GM12865 (cell line): ENCODE measurements at regions not wholly inside any gene's neighbourhood (a gene's known extent, or its start where the extent isn't known, plus 50 kb on each side); places are given as distances from the start of the nearest gene placed in this dataset.

Experiments
- DNase-seq: peaks from one replicate; pipeline ENCODE4 v3.0.0; 2010; ENCODE audit warnings: low read depth
- H3K4me3 ChIP-seq: 2 replicates; pipeline ENCODE4 v1.5.1; 2011; ENCODE audit warnings: mild to moderate bottlenecking, low read depth, low read length, control low read depth
- CTCF ChIP-seq: IDR thresholded peaks from 2 replicates; pipeline ENCODE4 v1.5.1; 2011; ENCODE audit warnings: low read length, control low read depth, low read depth, inconsistent platforms; ENCODE audit not compliant: insufficient read depth; ENCODE audit errors: missing control alignments

- no peak for TF ChIP-seq CTCF
- no peak for DNase-seq
- H3K4me3 ChIP-seq, result no peak overlapping the region
These were observed 612.7 kb downstream of the TBL1XR1 start for GRCh38 chr3:176584413-176585176.

GRCh38 chr3:176583956-176584355 lies 613.3 kb downstream of the TBL1XR1 start:
- H3K4me3 ChIP-seq, result no peak overlapping the region
- no peak for DNase-seq
- no peak for TF ChIP-seq CTCF

- H3K4me3 ChIP-seq, result no peak overlapping the region
- DNase-seq, result no peak
- no peak for TF ChIP-seq CTCF
These were observed 615.7 kb downstream of the TBL1XR1 start for GRCh38 chr3:176581589-176581988.

DNA sequence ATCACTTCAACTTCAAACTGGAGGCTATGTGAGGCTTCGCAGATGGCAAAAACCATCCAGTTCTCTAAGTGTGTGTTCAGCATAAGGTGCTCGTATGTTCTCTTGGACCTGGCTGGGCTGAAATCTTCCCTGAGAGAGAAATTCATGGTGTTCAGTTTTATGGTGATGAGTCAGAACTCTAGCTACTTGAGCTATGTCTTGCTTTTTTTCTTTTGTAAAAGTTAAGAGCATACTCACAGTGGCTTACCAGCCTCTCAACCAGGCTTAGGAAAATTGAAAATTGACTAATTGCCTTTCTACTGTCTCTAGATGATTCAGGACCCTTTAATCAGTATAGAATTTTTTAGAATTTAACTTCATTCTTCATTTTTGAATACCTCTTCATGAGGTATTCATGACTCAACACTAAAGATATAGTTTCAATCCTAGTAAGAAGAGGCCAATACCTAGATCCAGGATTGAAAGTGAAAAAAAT lies 617.5 kb downstream of the TBL1XR1 start:
- no peak overlapping the region for H3K4me3 ChIP-seq
- TF ChIP-seq CTCF, result no peak
- no peak for DNase-seq

DNA sequence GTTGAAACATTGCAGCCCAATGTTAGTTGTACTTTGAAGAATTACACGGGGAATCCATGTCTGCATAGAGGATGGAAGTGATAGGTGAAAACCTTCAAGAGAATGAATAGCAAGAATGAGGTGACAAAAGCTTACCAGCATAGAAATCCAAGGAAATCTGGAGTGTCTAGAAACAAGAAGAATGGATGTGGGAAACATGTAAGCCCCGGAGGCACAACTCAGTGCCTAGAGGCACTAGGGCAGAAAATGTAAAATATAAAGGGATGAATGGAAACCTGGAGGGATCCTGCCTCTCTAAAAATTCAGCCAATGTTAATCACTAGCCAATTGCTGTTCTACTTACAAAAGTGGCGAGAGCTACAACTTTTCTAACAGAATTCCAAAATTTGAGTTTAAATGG lies 619.0 kb downstream of the TBL1XR1 start:
- no peak overlapping the region for H3K4me3 ChIP-seq
- TF ChIP-seq CTCF, result no peak
- no peak for DNase-seq

GRCh38 chr3:176577447-176577846 lies 619.8 kb downstream of the TBL1XR1 start:
- H3K4me3 ChIP-seq, result no peak overlapping the region
- TF ChIP-seq CTCF, result no peak
- DNase-seq, result no peak

DNA sequence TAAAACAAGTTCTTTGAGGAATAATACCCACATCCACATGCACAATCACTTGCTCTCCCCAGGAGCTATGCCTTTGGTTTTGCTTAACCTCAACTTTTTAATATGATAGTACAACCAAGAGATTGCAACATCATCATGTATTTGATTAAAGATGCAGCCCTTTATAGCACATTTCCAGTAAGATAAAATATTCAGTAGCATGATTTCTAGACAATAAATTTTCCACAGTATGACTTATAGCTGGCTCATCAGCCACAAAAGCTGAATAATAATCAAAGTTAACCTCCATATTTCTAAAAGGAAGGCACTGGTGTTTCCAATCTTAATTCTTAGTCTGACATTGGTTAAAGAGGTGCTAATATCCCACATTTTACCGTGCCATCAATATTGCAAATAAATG lies 622.5 kb downstream of the TBL1XR1 start:
- no peak for TF ChIP-seq CTCF
- no peak overlapping the region for H3K4me3 ChIP-seq
- DNase-seq, result no peak
